ENCODE measurements at regions not wholly inside any gene's neighbourhood (a gene's known extent, or its start where the extent isn't known, plus 50 kb on each side); places are given as distances from the start of the nearest gene placed in this dataset.
"Not testable (repeated sequence)": the region's sequence is repeated elsewhere in the genome, so short reads cannot be mapped to it uniquely, and the experiment has no call there.

DNA sequence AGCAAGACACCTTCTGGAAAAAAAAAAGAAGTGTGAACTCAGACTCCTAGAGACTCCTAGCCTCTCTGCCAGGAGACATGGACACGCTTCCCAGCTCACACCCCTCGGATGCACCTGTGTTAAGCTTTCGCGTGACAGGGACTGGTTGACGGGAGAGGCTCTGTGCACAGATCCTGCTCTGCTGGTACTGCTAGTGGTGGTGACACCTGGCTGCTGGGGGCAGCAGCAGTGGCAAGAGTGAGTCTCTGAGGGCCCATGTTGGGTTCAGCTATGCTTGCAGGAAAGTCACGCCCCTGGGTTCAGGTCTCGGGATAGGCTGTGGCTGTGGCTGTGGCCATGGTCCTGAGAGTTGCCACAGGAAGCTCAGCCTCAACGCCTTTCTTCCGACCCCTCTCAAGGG, 81.1 kb downstream of the XRCC2 start:
- no peaks in the 10 kb centered on the region for H3K9me3 ChIP-seq
- intact Hi-C loops (cut with DNase I): no loop called here
- H3K36me3 ChIP-seq: no peaks in the 10 kb centered on the region
- H3K4me3 ChIP-seq: no peak overlapping the region
- H3K27ac ChIP-seq: no peak overlapping the region
- no peaks in the 10 kb centered on the region for H3K27me3 ChIP-seq
- no peak for DNase-seq (ENCODE audit: extremely low spot score in 2 of 2)
- TF ChIP-seq POLR2AphosphoS5 (IDR thresholded peaks at IDR 0.05; ENCODE audit: insufficient read depth in 1 of 2, low read depth in 1 of 2) (no peak), POLR2A (IDR thresholded peaks at IDR 0.05) (no peak)
- TF ChIP-seq, protein P1, sequence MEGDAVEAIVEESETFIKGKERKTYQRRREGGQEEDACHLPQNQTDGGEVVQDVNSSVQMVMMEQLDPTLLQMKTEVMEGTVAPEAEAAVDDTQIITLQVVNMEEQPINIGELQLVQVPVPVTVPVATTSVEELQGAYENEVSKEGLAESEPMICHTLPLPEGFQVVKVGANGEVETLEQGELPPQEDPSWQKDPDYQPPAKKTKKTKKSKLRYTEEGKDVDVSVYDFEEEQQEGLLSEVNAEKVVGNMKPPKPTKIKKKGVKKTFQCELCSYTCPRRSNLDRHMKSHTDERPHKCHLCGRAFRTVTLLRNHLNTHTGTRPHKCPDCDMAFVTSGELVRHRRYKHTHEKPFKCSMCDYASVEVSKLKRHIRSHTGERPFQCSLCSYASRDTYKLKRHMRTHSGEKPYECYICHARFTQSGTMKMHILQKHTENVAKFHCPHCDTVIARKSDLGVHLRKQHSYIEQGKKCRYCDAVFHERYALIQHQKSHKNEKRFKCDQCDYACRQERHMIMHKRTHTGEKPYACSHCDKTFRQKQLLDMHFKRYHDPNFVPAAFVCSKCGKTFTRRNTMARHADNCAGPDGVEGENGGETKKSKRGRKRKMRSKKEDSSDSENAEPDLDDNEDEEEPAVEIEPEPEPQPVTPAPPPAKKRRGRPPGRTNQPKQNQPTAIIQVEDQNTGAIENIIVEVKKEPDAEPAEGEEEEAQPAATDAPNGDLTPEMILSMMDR (IDR thresholded peaks at IDR 0.05): no peak
- no peaks in the 10 kb centered on the region for H3K4me1 ChIP-seq

DNA sequence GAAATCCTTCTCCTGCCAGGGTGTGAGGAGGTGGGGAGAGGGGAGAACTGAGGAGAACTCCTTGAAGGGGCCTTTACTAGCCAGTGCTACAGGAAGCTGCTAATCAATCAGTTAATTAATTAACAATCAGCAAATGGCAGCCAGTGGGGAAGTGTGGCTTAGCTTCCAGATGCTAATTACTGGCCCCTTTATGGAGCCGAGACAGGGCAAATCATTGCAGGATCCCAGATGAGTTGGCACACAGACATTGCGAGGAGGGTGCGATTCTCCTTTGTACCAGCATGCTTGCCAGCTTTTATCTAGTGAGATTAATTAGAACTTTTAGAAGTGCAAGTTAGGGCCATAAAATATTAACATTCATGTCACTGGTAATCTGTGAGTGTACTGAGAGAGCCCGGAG, 84.0 kb downstream of the XRCC2 start:
- no peak overlapping the region for H3K4me3 ChIP-seq
- H3K36me3 ChIP-seq: no peaks in the 10 kb centered on the region
- intact Hi-C loops (cut with DNase I): no loop called here
- no peaks in the 10 kb centered on the region for H3K4me1 ChIP-seq
- no peaks in the 10 kb centered on the region for H3K9me3 ChIP-seq
- TF ChIP-seq, protein P1 (IDR thresholded peaks at IDR 0.05): no peak
- TF ChIP-seq POLR2AphosphoS5 (IDR thresholded peaks at IDR 0.05; ENCODE audit: insufficient read depth in 1 of 2, low read depth in 1 of 2) (no peak), POLR2A (IDR thresholded peaks at IDR 0.05) (no peak)
- H3K27ac ChIP-seq: no peak overlapping the region
- no peaks in the 10 kb centered on the region for H3K27me3 ChIP-seq
- DNase-seq (ENCODE audit: extremely low spot score in 2 of 2): no peak

DNA sequence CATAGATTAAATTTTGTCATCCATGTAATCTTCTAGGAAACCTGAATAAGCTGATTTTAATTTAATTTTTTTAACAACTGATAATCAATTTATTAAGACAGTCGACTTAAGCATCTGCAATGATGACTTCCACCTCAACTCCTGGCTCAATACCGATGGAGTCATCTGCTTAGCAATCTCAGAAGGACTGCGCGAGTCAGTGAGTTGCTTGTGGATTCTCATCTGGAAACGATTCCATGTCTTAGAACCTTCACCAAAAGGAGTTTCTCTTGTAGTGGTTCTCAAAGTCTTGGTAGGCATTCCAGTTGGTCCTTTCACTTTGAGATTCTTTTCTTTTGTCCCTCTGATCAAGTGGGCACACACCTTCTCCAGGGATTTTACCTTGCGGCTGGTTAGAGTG, 85.5 kb downstream of the XRCC2 start:
- no peak for TF ChIP-seq POLR2AphosphoS5 (IDR thresholded peaks at IDR 0.05; ENCODE audit: insufficient read depth in 1 of 2, low read depth in 1 of 2)
- TF ChIP-seq POLR2A (IDR thresholded peaks at IDR 0.05): no peak
- TF ChIP-seq, protein P1 (IDR thresholded peaks at IDR 0.05): no peak
- H3K27ac ChIP-seq: no peak overlapping the region
- intact Hi-C loops (cut with DNase I): no loop called here
- no peaks in the 10 kb centered on the region for H3K27me3 ChIP-seq
- no peaks in the 10 kb centered on the region for H3K36me3 ChIP-seq
- DNase-seq (ENCODE audit: extremely low spot score in 2 of 2): no peak
- no peaks in the 10 kb centered on the region for H3K9me3 ChIP-seq
- no peak overlapping the region for H3K4me3 ChIP-seq
- no peaks in the 10 kb centered on the region for H3K4me1 ChIP-seq

DNA sequence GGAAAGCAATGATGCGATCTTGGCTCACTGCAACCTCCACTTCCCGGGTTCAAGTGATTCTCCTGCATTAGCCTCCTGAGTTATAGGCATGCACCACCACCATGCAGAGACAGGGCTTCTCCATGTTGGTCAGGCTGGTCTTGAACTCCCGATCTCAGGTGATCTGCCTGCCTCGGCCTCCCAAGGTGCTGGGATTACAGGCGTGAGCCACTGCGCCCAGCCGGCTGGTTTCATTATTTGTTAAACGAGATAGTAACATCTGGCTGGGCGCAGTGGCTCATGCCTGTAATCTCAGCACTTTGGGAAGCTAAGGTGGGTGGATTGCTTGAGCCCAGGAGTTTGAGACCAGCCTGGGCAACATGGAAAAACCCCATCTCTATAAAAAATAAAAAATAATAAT, 86.1 kb downstream of the XRCC2 start:
- H3K4me1 ChIP-seq; H3K9me3 ChIP-seq; H3K27ac ChIP-seq; H3K27me3 ChIP-seq; DNase-seq (ENCODE audit: extremely low spot score in 2 of 2); H3K4me3 ChIP-seq; H3K36me3 ChIP-seq; intact Hi-C loops (cut with DNase I): not testable (repeated sequence)

DNA sequence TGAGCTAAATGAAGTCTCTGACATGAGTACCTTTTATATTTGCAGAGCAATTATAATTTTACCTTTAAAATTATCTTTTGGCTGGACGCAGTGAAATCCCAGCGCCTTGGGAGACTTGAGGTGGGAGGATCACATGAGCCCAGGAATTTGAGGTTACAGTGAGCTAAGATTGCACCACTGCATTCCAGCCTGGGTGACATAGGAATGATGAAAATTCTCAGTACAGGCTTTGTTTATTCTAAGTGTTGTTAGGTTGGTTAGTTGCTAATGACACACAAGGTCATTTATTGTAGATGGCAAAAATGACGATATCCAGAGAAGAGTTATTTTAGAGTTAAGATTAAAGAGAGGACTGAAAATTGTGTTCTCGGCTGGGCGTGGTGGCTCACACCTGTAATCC, 87.6 kb downstream of the XRCC2 start:
- Histone ChIP-seq H3K4me1 (no peaks in the 10 kb centered on the region), H3K27me3 (no peaks in the 10 kb centered on the region), H3K9me3 (no peaks in the 10 kb centered on the region), H3K27ac (no peak overlapping the region), H3K4me3 (no peak overlapping the region), H3K36me3 (no peaks in the 10 kb centered on the region)
- intact Hi-C loops (cut with DNase I): no loop called here
- TF ChIP-seq POLR2AphosphoS5 (IDR thresholded peaks at IDR 0.05; ENCODE audit: insufficient read depth in 1 of 2, low read depth in 1 of 2): no peak
- TF ChIP-seq, protein P1 (IDR thresholded peaks at IDR 0.05): no peak
- no peak for TF ChIP-seq POLR2A (IDR thresholded peaks at IDR 0.05)
- no peak for DNase-seq (ENCODE audit: extremely low spot score in 2 of 2)

DNA sequence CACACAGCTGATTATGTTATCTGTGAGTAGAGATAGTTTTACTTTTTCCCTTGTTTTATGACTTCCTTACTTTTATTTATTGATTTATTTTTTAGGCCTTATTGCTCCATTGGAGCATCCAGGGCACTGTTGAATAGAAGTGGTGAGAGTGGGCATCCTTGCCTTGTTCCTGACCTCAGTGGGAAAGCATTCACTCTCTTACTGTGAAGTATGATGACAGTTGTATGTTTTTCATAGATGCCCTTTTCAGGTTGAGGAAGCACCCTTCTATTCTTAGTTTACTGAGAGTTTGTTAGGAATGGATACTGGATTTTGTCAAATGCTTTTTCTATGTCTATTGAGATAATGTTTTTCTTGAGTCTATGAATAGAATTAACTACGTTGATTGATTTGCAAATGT, 88.6 kb downstream of the XRCC2 start:
- TF ChIP-seq POLR2A (IDR thresholded peaks at IDR 0.05) (no peak), POLR2AphosphoS5 (IDR thresholded peaks at IDR 0.05; ENCODE audit: insufficient read depth in 1 of 2, low read depth in 1 of 2) (no peak)
- TF ChIP-seq, protein P1 (IDR thresholded peaks at IDR 0.05): no peak
- Histone ChIP-seq H3K27me3 (no peaks in the 10 kb centered on the region), H3K36me3 (no peaks in the 10 kb centered on the region), H3K27ac (no peak overlapping the region), H3K4me1 (no peaks in the 10 kb centered on the region), H3K4me3 (no peak overlapping the region), H3K9me3 (no peaks in the 10 kb centered on the region)
- no peak for DNase-seq (ENCODE audit: extremely low spot score in 2 of 2)
- intact Hi-C loops (cut with DNase I): no loop called here
